AG09319 (cell line): ENCODE measurements at regions not wholly inside any gene's neighbourhood (a gene's known extent, or its start where the extent isn't known, plus 50 kb on each side); places are given as distances from the start of the nearest gene placed in this dataset.

Source experiments
- DNase-seq: peaks from one replicate; pipeline ENCODE4 v3.0.0-alpha.2; 2010; ENCODE audit warnings: low read depth; ENCODE audit errors: extremely low read depth
- CTCF ChIP-seq: IDR thresholded peaks from 2 replicates; pipeline ENCODE4 v1.5.1; 2011; ENCODE audit warnings: low read depth, mild to moderate bottlenecking, inconsistent platforms, low read length, moderate library complexity

GRCh38 chrX:122078079-122078478, 1030.7 kb downstream of the GLUD2 start:
- TF ChIP-seq CTCF, result no peak
- DNase-seq, result no peak

GRCh38 chrX:122087341-122087740, 1039.9 kb downstream of the GLUD2 start:
- no peak for DNase-seq
- TF ChIP-seq CTCF, result no peak

GRCh38 chrX:122091571-122091970, 1044.2 kb downstream of the GLUD2 start:
- no peak for TF ChIP-seq CTCF
- no peak for DNase-seq

DNA sequence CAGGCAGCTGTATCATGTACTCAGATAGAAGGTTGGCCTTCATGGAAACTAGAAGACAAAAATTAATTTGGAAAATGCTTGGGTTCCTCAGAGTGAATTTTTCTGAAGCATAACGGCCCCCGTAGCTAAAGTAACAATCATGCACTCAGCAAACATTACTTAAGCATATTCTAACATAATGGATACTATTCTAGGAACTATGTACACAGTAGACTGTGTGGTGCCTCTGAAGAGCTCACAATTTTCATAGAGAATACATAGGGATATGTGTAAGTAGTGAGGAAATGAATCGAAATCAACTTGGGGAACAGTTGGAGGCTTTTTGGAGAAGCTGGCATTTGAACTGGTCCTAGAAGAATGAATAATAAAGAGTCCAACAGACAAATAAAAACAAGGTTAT, 1045.0 kb downstream of the GLUD2 start:
- no peak for DNase-seq
- TF ChIP-seq CTCF, result no peak

DNA sequence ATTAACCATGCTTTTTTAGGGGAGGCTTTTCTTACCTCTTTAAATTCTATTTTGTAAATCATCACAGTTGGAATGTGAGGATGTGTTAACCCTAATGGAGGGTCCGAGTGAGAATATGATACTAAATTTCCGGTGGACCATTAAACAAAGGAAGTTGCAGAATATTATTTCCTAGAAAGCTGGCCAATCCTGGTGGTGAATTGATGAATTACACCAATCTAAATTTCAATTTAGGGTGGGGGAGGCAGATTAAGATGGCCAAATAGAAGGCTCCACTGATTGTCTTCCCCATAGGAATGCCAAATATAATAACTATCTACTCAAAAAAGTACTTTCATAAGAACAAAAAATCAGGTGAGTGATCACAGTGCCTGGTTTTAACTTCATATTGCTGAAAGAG, 1045.6 kb downstream of the GLUD2 start:
- no peak for TF ChIP-seq CTCF

GRCh38 chrX:122094611-122095010, 1047.2 kb downstream of the GLUD2 start:
- TF ChIP-seq CTCF, result no peak

More for the DNA sequence above, 1045.6 kb downstream of the GLUD2 start:
- no peak for DNase-seq

GRCh38 chrX:122113376-122113775, 1066.0 kb downstream of the GLUD2 start:
- no peak for TF ChIP-seq CTCF
- DNase-seq, result no peak

More at GRCh38 chrX:122094611-122095010, 1047.2 kb downstream of the GLUD2 start:
- DNase-seq, result no peak
